H9 (cell line): ENCODE measurements at regions not wholly inside any gene's neighbourhood (a gene's known extent, or its start where the extent isn't known, plus 50 kb on each side); places are given as distances from the start of the nearest gene placed in this dataset.
"Not testable (repeated sequence)": the region's sequence is repeated elsewhere in the genome, so short reads cannot be mapped to it uniquely, and the experiment has no call there.

Source experiments
- DNase-seq: peaks from one replicate; pipeline ENCODE4 v3.0.0-alpha.2; 2017
- H2AFZ ChIP-seq: one replicate; pipeline ENCODE4 v1.6.1; 2013; ENCODE audit warnings: mild to moderate bottlenecking, low read length, control low read depth, moderate library complexity
- H2AK5ac ChIP-seq: 2 replicates; pipeline ENCODE4 v1.6.1; 2013; ENCODE audit warnings: low read length, control low read depth, mixed read lengths; ENCODE audit not compliant: insufficient read length
- H2BK120ac ChIP-seq: one replicate; pipeline ENCODE4 v1.6.1; 2013; ENCODE audit warnings: low read depth, mild to moderate bottlenecking, low read length, control low read depth, inconsistent platforms; ENCODE audit not compliant: poor library complexity, severe bottlenecking
- H2BK12ac ChIP-seq: 2 replicates; pipeline ENCODE4 v1.6.1; 2013; ENCODE audit warnings: low read length, control low read depth, mixed read lengths, low read depth; ENCODE audit not compliant: insufficient read length
- H2BK15ac ChIP-seq: 2 replicates; pipeline ENCODE4 v1.6.1; 2013; ENCODE audit warnings: low read depth, low read length, control low read depth
- H2BK20ac ChIP-seq: one replicate; pipeline ENCODE4 v1.6.1; 2013; ENCODE audit warnings: low read depth, mild to moderate bottlenecking, low read length, control low read depth, inconsistent platforms; ENCODE audit not compliant: poor library complexity, severe bottlenecking
- H2BK5ac ChIP-seq: 2 replicates; pipeline ENCODE4 v1.6.1; 2013; ENCODE audit warnings: low read length, control low read depth, mixed read lengths; ENCODE audit not compliant: insufficient read length
- H3K14ac ChIP-seq: 2 replicates; pipeline ENCODE4 v1.6.1; 2013; ENCODE audit warnings: low read length, control low read depth; ENCODE audit not compliant: insufficient read depth
- H3K18ac ChIP-seq: 2 replicates; pipeline ENCODE4 v1.6.1; 2013; ENCODE audit warnings: low read depth, mild to moderate bottlenecking, mixed read lengths, low read length, control low read depth; ENCODE audit not compliant: insufficient read length
- H3K23ac ChIP-seq: 2 replicates; pipeline ENCODE4 v1.6.1; 2013; ENCODE audit warnings: low read length, control low read depth, mixed read lengths, low read depth; ENCODE audit not compliant: insufficient read length
- H3K23me2 ChIP-seq: 2 replicates; pipeline ENCODE4 v1.6.1; 2013; ENCODE audit warnings: low read depth, mild to moderate bottlenecking, mixed read lengths, low read length, control low read depth; ENCODE audit not compliant: insufficient read length, poor library complexity, severe bottlenecking
- H3K27ac ChIP-seq: 2 replicates; pipeline ENCODE4 v1.5.1; 2013; ENCODE audit warnings: low read length, control low read depth, mixed read lengths, low read depth; ENCODE audit not compliant: insufficient read length
- H3K27me3 ChIP-seq: 2 replicates; pipeline ENCODE4 v1.6.1; 2013; ENCODE audit warnings: low read length, control low read depth, inconsistent platforms; ENCODE audit not compliant: insufficient read depth
- H3K4ac ChIP-seq: 2 replicates; pipeline ENCODE4 v1.6.1; 2013; ENCODE audit warnings: low read depth, mild to moderate bottlenecking, control low read depth, inconsistent platforms, low read length, moderate library complexity
- H3K4me1 ChIP-seq: 2 replicates; pipeline ENCODE4 v1.6.1; 2013; ENCODE audit warnings: low read length, control low read depth, inconsistent platforms; ENCODE audit not compliant: insufficient read depth
- H3K4me2 ChIP-seq: 2 replicates; pipeline ENCODE4 v1.6.1; 2013; ENCODE audit warnings: low read length, control low read depth, mixed read lengths; ENCODE audit not compliant: insufficient read length, insufficient read depth
- H3K56ac ChIP-seq: 2 replicates; pipeline ENCODE4 v1.6.1; 2013; ENCODE audit warnings: low read depth, mild to moderate bottlenecking, mixed read lengths, low read length, control low read depth; ENCODE audit not compliant: insufficient read length
- H3K79me1 ChIP-seq: 2 replicates; pipeline ENCODE4 v1.6.1; 2013; ENCODE audit warnings: low read depth, mild to moderate bottlenecking, moderate library complexity, low read length, control low read depth, inconsistent platforms; ENCODE audit not compliant: insufficient read depth, poor library complexity, severe bottlenecking
- H3K79me2 ChIP-seq: 2 replicates; pipeline ENCODE4 v1.6.1; 2013; ENCODE audit warnings: low read length, control low read depth, inconsistent platforms; ENCODE audit not compliant: insufficient read depth
- H3K9ac ChIP-seq: 2 replicates; pipeline ENCODE4 v1.6.1; 2013; ENCODE audit warnings: low read length, control low read depth, mixed read lengths; ENCODE audit not compliant: insufficient read length; ENCODE audit errors: extremely low read depth
- H3K9me3 ChIP-seq: one replicate; pipeline ENCODE4 v1.6.1; 2013; ENCODE audit warnings: low read depth, low read length, inconsistent platforms; ENCODE audit not compliant: control insufficient read depth
- H3T11ph ChIP-seq: one replicate; pipeline ENCODE4 v1.6.1; 2013; ENCODE audit warnings: mild to moderate bottlenecking, low read length, control low read depth, inconsistent platforms
- H4K20me1 ChIP-seq: one replicate; pipeline ENCODE4 v1.6.1; 2013; ENCODE audit not compliant: control insufficient read depth, insufficient read length, insufficient read depth
- H4K5ac ChIP-seq: 2 replicates; pipeline ENCODE4 v1.6.1; 2013; ENCODE audit warnings: low read depth, mild to moderate bottlenecking, mixed read lengths, low read length, control low read depth; ENCODE audit not compliant: insufficient read length
- H4K8ac ChIP-seq: replicated peaks from 2 replicates; pipeline ENCODE4 v1.6.1; 2013; ENCODE audit warnings: low read length, control low read depth, mixed read lengths, low read depth; ENCODE audit not compliant: insufficient read length
- H4K91ac ChIP-seq: 2 replicates; pipeline ENCODE4 v1.6.1; 2013; ENCODE audit warnings: low read depth, mild to moderate bottlenecking, moderate library complexity, mixed read lengths, low read length, control low read depth; ENCODE audit not compliant: insufficient read length
- H3K27ac Mint-ChIP-seq, 3 experiments: 2 replicates in 2 of 3; 3 replicates in 1 of 3; pipeline ENCODE4 v1.8.0; 2020 to 2021; ENCODE audit warnings: mixed read lengths in 3 of 3, mild to moderate bottlenecking in 1 of 3, moderate library complexity in 1 of 3
- H3K27me3 Mint-ChIP-seq: 2 replicates; pipeline ENCODE4 v1.8.0; 2021; ENCODE audit warnings: low read depth, mild to moderate bottlenecking, moderate library complexity, mixed read lengths
- H3K36me3 Mint-ChIP-seq, 3 experiments: 2 replicates in 2 of 3; 3 replicates in 1 of 3; pipeline ENCODE4 v1.8.0; 2020 to 2021; ENCODE audit warnings: low read depth in 3 of 3, mixed read lengths in 3 of 3; ENCODE audit not compliant: insufficient read depth in 1 of 3
- H3K4me1 Mint-ChIP-seq, 2 experiments: 2 replicates each; pipeline ENCODE4 v1.8.0; 2020; ENCODE audit warnings: mixed read lengths in 2 of 2
- H3K4me3 Mint-ChIP-seq, 2 experiments: 2 replicates in 1 of 2; 3 replicates in 1 of 2; pipeline ENCODE4 v1.8.0; 2020 to 2021; ENCODE audit warnings: mild to moderate bottlenecking in 2 of 2, mixed read lengths in 2 of 2, moderate library complexity in 1 of 2
- H3K9me3 Mint-ChIP-seq, 2 experiments: 2 replicates in 1 of 2; 3 replicates in 1 of 2; pipeline ENCODE4 v1.8.0; 2020; ENCODE audit warnings: mild to moderate bottlenecking in 2 of 2, mixed read lengths in 2 of 2, moderate library complexity in 1 of 2
- WGBS: extraction: QIAGEN DNeasy Blood & Tissue Kit; methylation state at CpG from one replicate; pipeline ENCODE4 v1.1.7; 2013; ENCODE audit warnings: missing lambda C conversion rate, low lambda C conversion rate, mixed read lengths; ENCODE audit not compliant: insufficient read length; ENCODE audit errors: extremely low coverage; 5-methylcytosine and 5-hydroxymethylcytosine counted together

DNA sequence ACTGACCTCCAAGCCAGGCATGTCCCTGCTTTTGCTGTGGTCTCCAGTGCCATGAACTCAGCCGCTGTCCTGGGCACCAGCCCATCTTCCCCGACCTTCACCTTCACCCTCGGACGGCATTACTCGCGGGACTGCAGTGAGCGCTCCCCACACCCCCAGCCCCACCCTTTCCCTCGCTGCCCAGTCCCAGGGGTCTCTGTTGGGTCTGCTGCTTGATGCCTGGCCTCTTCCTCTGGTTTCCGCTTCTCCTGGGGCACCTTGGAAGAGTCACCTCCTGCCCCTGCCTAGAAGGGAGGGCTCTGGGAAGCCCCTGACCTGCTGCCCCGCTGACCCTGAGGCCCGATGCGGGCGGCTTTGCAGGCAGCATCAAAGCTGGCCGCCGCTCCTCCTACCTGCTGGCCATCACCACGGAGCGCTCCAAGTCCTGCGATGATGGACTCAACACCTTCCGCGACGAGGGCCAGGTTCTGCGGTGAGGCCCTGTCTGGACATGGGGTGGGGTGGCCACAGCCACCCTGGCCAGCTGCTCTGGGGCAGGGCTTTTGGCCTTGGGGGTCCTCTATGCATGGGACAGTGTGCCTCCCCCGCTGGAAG is 102.3 kb downstream of the ZNF267 start:
- H2BK15ac ChIP-seq, H3K14ac ChIP-seq: not testable (repeated sequence)

DNA sequence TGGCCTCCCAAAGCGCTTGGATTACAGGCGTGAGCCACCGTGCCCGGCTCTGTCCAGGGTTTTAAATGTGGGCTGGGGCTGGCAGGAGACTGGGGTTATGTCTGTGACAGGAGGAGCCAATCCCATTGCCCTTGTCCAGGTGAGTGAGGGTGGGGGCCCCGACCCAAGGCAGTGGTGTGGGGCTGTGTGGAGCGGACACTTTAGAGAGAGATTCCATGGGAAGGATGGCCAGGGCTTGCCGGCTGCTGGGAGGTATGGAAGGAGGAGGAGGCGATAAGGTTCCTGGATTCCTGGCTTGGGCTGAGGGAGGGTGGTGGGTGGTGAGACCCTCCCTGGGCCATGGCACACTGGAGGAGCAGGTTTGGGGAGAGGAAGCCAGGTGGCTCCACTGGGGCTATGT is 104.9 kb downstream of the ZNF267 start:
- H3K9me3 ChIP-seq, result not testable (repeated sequence)

More for the DNA sequence above, 102.3 kb downstream of the ZNF267 start:
- H3T11ph ChIP-seq, H3K4me1 ChIP-seq, H3K9me3 ChIP-seq, DNase-seq, H3K79me1 ChIP-seq, H4K8ac ChIP-seq, H3K27me3 ChIP-seq, H3K27ac ChIP-seq, H2AFZ ChIP-seq, H3K4me3 Mint-ChIP-seq, H2BK20ac ChIP-seq, H2AK5ac ChIP-seq, H3K9ac ChIP-seq, H3K79me2 ChIP-seq, H4K91ac ChIP-seq, H2BK12ac ChIP-seq, H4K20me1 ChIP-seq, H3K18ac ChIP-seq, H3K23ac ChIP-seq, H3K23me2 ChIP-seq, H3K27me3 Mint-ChIP-seq, H3K56ac ChIP-seq, H3K4ac ChIP-seq, H3K27ac Mint-ChIP-seq, H3K4me2 ChIP-seq, H3K4me1 Mint-ChIP-seq, H2BK5ac ChIP-seq, H2BK120ac ChIP-seq, H3K36me3 Mint-ChIP-seq, H4K5ac ChIP-seq: not testable (repeated sequence)
- H3K9me3 Mint-ChIP-seq, result peaks cover 35 to 40% of the 10 kb centered on the region in 2 experiments
- WGBS, result no CpG with 5 or more reads among the region's 23 CpGs

More for the DNA sequence above, 104.9 kb downstream of the ZNF267 start:
- H3K9ac ChIP-seq, H3K56ac ChIP-seq, H3K14ac ChIP-seq, H2BK20ac ChIP-seq, H3K18ac ChIP-seq, H4K5ac ChIP-seq, H4K8ac ChIP-seq, H3K79me2 ChIP-seq, DNase-seq, H2AFZ ChIP-seq, H3K36me3 Mint-ChIP-seq, H2BK12ac ChIP-seq, H3K4me1 ChIP-seq, H2AK5ac ChIP-seq, H3K4me3 Mint-ChIP-seq, H3K4me1 Mint-ChIP-seq, H3K23ac ChIP-seq, H3K27me3 Mint-ChIP-seq, H3K27ac ChIP-seq, H3K27me3 ChIP-seq, H3K4me2 ChIP-seq, H3K79me1 ChIP-seq, H2BK120ac ChIP-seq, H3T11ph ChIP-seq, H4K91ac ChIP-seq, H3K4ac ChIP-seq, H2BK5ac ChIP-seq, H3K27ac Mint-ChIP-seq, H4K20me1 ChIP-seq, H2BK15ac ChIP-seq, H3K23me2 ChIP-seq: not testable (repeated sequence)
- no CpG with 5 or more reads among the region's 8 CpGs for WGBS
- H3K9me3 Mint-ChIP-seq, result peaks cover 39 to 45% of the 10 kb centered on the region in 2 experiments
